HEK293 (cell line): ENCODE measurements at regions not wholly inside any gene's neighbourhood (a gene's known extent, or its start where the extent isn't known, plus 50 kb on each side); places are given as distances from the start of the nearest gene placed in this dataset.

Source experiments
- CTCF ChIA-PET: fragments of 350-600 bp; formaldehyde crosslinking; extraction: SDS; loops from one replicate; lab custom pipeline; 2021; ENCODE audit warnings: antibody characterized with exemption; lab: Yijun Ruan, JAX
- POLR2A ChIA-PET: fragments of 300-600 bp; formaldehyde crosslinking; extraction: SDS; loops from one replicate; lab custom pipeline; 2020; ENCODE audit warnings: antibody characterized with exemption, inconsistent platforms; lab: Yijun Ruan, JAX
- H3K27ac ChIP-seq: fragments of 200-500 bp; sonication (Bioruptor generic); 2 replicates; pipeline ENCODE4 v1.5.1; 2014; ENCODE audit warnings: low read depth, low read length, control low read depth, inconsistent platforms; ENCODE audit errors: extremely low read depth
- H3K36me3 ChIP-seq, 2 experiments: fragments of 200-500 bp in 1 of 2; sonication (Bioruptor generic) in 1 of 2; 1 replicate in 1 of 2; 2 replicates in 1 of 2; pipeline ENCODE4 v1.5.1; 2014 to 2017; ENCODE audit warnings: inconsistent platforms in 2 of 2, low read length in 2 of 2; ENCODE audit not compliant: control insufficient read depth in 2 of 2, insufficient read depth in 1 of 2
- H3K4me1 ChIP-seq: fragments of 200-500 bp; sonication (Bioruptor generic); 2 replicates; pipeline ENCODE4 v1.5.1; 2014; ENCODE audit warnings: mild to moderate bottlenecking, low read length, inconsistent platforms; ENCODE audit not compliant: control insufficient read depth, insufficient read depth
- H3K4me3 ChIP-seq: 2 replicates; pipeline ENCODE4 v1.5.1; 2011; ENCODE audit warnings: low read depth, mild to moderate bottlenecking, control low read depth, low read length, moderate library complexity
- H3K9me3 ChIP-seq: fragments of 200-500 bp; sonication (Bioruptor generic); 2 replicates; pipeline ENCODE4 v1.5.1; 2014; ENCODE audit warnings: low read depth, low read length, inconsistent platforms; ENCODE audit not compliant: control insufficient read depth, insufficient read depth
- EGR2 ChIP-seq: fragments of 450-650 bp; formaldehyde crosslinking; IDR thresholded peaks from 2 replicates; pipeline ENCODE4 v1.5.1; 2016; ENCODE audit warnings: low read depth, missing biosample characterization, missing genetic modification characterization
- OSR2 ChIP-seq: fragments of 450-650 bp; formaldehyde crosslinking; IDR thresholded peaks from 2 replicates; pipeline ENCODE4 v1.5.1; 2016; ENCODE audit warnings: missing biosample characterization, missing genetic modification characterization
- PATZ1 ChIP-seq: fragments of 450-650 bp; formaldehyde crosslinking; IDR thresholded peaks from 2 replicates; pipeline ENCODE4 v1.5.1; 2016; ENCODE audit warnings: missing biosample characterization, missing genetic modification characterization
- RBAK ChIP-seq: fragments of 450-650 bp; formaldehyde crosslinking; IDR thresholded peaks from 2 replicates; pipeline ENCODE4 v1.5.1; 2016; ENCODE audit warnings: missing biosample characterization, missing genetic modification characterization
- YY2 ChIP-seq: fragments of 450-650 bp; formaldehyde crosslinking; IDR thresholded peaks from 2 replicates; pipeline ENCODE4 v1.5.1; 2016; ENCODE audit warnings: missing biosample characterization, missing genetic modification characterization
- ZNF114 ChIP-seq: fragments of 450-650 bp; formaldehyde crosslinking; IDR thresholded peaks from 2 replicates; pipeline ENCODE4 v1.5.0; 2017; ENCODE audit warnings: missing biosample characterization, missing genetic modification characterization
- ZNF214 ChIP-seq: fragments of 450-650 bp; formaldehyde crosslinking; IDR thresholded peaks from 2 replicates; pipeline ENCODE4 v1.5.1; 2017; ENCODE audit warnings: missing biosample characterization, mild to moderate bottlenecking, missing genetic modification characterization, borderline replicate concordance
- ZNF221 ChIP-seq: fragments of 450-650 bp; formaldehyde crosslinking; IDR thresholded peaks from 2 replicates; pipeline ENCODE4 v1.5.1; 2017; ENCODE audit warnings: missing biosample characterization, missing genetic modification characterization, borderline replicate concordance
- ZNF433 ChIP-seq: fragments of 450-650 bp; formaldehyde crosslinking; IDR thresholded peaks from 2 replicates; pipeline ENCODE4 v1.5.1; 2016; ENCODE audit warnings: missing biosample characterization, missing genetic modification characterization, low read depth
- ZNF560 ChIP-seq: fragments of 450-650 bp; formaldehyde crosslinking; IDR thresholded peaks from 2 replicates; pipeline ENCODE4 v1.5.1; 2017; ENCODE audit warnings: missing biosample characterization, missing genetic modification characterization, borderline replicate concordance
- ZNF600 ChIP-seq: fragments of 450-650 bp; formaldehyde crosslinking; IDR thresholded peaks from 2 replicates; pipeline ENCODE4 v1.5.1; 2016; ENCODE audit warnings: missing biosample characterization, missing genetic modification characterization
- ZNF664 ChIP-seq: fragments of 450-650 bp; formaldehyde crosslinking; IDR thresholded peaks from 2 replicates; pipeline ENCODE4 v1.5.1; 2016; ENCODE audit warnings: missing biosample characterization, missing genetic modification characterization
- ZNF768 ChIP-seq: fragments of 450-650 bp; formaldehyde crosslinking; IDR thresholded peaks from 2 replicates; pipeline ENCODE4 v1.5.1; 2018; ENCODE audit warnings: missing biosample characterization, mild to moderate bottlenecking, missing genetic modification characterization
- ZNF776 ChIP-seq: fragments of 450-650 bp; formaldehyde crosslinking; IDR thresholded peaks from 2 replicates; pipeline ENCODE4 v1.5.0; 2017; ENCODE audit warnings: missing biosample characterization, missing genetic modification characterization, borderline replicate concordance
- ZSCAN18 ChIP-seq: fragments of 450-650 bp; formaldehyde crosslinking; IDR thresholded peaks from 2 replicates; pipeline ENCODE4 v1.5.1; 2016; ENCODE audit warnings: missing biosample characterization, missing genetic modification characterization
- TF ChIP-seq, protein P1 (sequence below): fragments of 450-650 bp; formaldehyde crosslinking; IDR thresholded peaks from 2 replicates; pipeline ENCODE4 v1.5.1; 2016; ENCODE audit warnings: missing biosample characterization, missing genetic modification characterization
- TF ChIP-seq, protein P2 (sequence below): fragments of 450-650 bp; formaldehyde crosslinking; IDR thresholded peaks from 2 replicates; pipeline ENCODE4 v1.5.1; 2016; ENCODE audit warnings: missing biosample characterization, missing genetic modification characterization
- TF ChIP-seq, protein P3 (sequence below): fragments of 450-650 bp; formaldehyde crosslinking; IDR thresholded peaks from 2 replicates; pipeline ENCODE4 v1.5.1; 2016; ENCODE audit warnings: missing biosample characterization, missing genetic modification characterization

DNA sequence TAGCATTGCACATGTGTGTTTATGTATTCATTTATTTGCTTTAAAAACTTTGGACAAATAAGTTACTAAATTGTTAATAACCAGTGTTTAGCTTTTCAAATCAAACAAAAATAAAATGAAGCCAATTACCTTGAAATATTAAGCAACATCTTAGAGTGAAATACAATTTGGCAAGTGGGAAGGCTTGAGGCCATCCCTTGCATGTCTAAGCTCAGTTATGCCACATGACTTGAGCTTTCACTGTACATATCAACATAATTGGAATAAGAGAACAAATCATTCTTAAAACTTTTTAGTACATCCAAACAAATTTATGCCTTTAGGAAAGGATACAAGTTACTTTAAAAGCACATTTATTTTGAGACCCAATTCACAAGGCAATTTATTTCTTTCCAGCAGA lies 640.6 kb downstream of the SPRY1 start (continued):
- TF ChIP-seq, protein P1, sequence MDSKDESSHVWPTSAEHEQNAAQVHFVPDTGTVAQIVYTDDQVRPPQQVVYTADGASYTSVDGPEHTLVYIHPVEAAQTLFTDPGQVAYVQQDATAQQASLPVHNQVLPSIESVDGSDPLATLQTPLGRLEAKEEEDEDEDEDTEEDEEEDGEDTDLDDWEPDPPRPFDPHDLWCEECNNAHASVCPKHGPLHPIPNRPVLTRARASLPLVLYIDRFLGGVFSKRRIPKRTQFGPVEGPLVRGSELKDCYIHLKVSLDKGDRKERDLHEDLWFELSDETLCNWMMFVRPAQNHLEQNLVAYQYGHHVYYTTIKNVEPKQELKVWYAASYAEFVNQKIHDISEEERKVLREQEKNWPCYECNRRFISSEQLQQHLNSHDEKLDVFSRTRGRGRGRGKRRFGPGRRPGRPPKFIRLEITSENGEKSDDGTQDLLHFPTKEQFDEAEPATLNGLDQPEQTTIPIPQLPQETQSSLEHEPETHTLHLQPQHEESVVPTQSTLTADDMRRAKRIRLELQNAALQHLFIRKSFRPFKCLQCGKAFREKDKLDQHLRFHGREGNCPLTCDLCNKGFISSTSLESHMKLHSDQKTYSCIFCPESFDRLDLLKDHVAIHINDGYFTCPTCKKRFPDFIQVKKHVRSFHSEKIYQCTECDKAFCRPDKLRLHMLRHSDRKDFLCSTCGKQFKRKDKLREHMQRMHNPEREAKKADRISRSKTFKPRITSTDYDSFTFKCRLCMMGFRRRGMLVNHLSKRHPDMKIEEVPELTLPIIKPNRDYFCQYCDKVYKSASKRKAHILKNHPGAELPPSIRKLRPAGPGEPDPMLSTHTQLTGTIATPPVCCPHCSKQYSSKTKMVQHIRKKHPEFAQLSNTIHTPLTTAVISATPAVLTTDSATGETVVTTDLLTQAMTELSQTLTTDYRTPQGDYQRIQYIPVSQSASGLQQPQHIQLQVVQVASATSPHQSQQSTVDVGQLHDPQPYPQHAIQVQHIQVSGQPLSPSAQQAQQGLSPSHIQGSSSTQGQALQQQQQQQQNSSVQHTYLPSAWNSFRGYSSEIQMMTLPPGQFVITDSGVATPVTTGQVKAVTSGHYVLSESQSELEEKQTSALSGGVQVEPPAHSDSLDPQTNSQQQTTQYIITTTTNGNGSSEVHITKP (tag by site-specific recombination): no peak

GRCh38 chr4:124044330-124044729 lies 647.7 kb downstream of the SPRY1 start:
- TF ChIP-seq ZNF776: no peak
- no peak for TF ChIP-seq ZNF114 (tag by site-specific recombination)
- no peak for TF ChIP-seq ZNF600 (tag by site-specific recombination)
- TF ChIP-seq ZNF433 (tag by site-specific recombination): no peak
- no peak for TF ChIP-seq EGR2
- H3K4me3 ChIP-seq: no peak overlapping the region
- ChIA-PET CTCF (interaction anchor here (0.6 kb wide), 1 partner anchor 61 kb away, joined by 3 read pairs; no protein-coding TSS in a partner anchor), POLR2A (no interaction called here)
- no peaks in the 10 kb centered on the region for H3K4me1 ChIP-seq
- H3K36me3 ChIP-seq: no peaks in the 10 kb centered on the region
- no peak overlapping the region for H3K27ac ChIP-seq
- no peaks in the 10 kb centered on the region for H3K9me3 ChIP-seq

- CTCF ChIA-PET: no interaction called here
- TF ChIP-seq ZNF768 (tag by site-specific recombination) (no peak), ZNF664 (no peak), RBAK (tag by site-specific recombination) (no peak), ZNF221 (tag by site-specific recombination) (no peak), OSR2 (tag by site-specific recombination) (no peak), YY2 (tag by site-specific recombination) (no peak), ZNF214 (no peak), PATZ1 (tag by site-specific recombination) (no peak)
- TF ChIP-seq, all 188 proteins: peak for 0
These were observed 648.3 kb downstream of the SPRY1 start for GRCh38 chr4:124044867-124045266.

GRCh38 chr4:124046190-124046589 lies 649.6 kb downstream of the SPRY1 start:
- no peaks in the 10 kb centered on the region for H3K9me3 ChIP-seq
- H3K4me3 ChIP-seq: no peak overlapping the region
- no peak overlapping the region for H3K27ac ChIP-seq
- no peaks in the 10 kb centered on the region for H3K36me3 ChIP-seq
- POLR2A ChIA-PET: no interaction called here
- CTCF ChIA-PET: no interaction called here
- H3K4me1 ChIP-seq: no peaks in the 10 kb centered on the region
- TF ChIP-seq, protein P2, sequence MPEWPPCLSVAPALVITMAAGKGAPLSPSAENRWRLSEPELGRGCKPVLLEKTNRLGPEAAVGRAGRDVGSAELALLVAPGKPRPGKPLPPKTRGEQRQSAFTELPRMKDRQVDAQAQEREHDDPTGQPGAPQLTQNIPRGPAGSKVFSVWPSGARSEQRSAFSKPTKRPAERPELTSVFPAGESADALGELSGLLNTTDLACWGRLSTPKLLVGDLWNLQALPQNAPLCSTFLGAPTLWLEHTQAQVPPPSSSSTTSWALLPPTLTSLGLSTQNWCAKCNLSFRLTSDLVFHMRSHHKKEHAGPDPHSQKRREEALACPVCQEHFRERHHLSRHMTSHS (tag by site-specific recombination): no peak
- TF ChIP-seq, protein P3, sequence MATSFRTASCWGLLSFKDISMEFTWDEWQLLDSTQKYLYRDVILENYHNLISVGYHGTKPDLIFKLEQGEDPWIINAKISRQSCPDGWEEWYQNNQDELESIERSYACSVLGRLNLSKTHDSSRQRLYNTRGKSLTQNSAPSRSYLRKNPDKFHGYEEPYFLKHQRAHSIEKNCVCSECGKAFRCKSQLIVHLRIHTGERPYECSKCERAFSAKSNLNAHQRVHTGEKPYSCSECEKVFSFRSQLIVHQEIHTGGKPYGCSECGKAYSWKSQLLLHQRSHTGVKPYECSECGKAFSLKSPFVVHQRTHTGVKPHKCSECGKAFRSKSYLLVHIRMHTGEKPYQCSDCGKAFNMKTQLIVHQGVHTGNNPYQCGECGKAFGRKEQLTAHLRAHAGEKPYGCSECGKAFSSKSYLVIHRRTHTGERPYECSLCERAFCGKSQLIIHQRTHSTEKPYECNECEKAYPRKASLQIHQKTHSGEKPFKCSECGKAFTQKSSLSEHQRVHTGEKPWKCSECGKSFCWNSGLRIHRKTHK (tag by site-specific recombination): no peak
- TF ChIP-seq ZNF560: no peak
- no peak for TF ChIP-seq ZNF114 (tag by site-specific recombination)
- no peak for TF ChIP-seq PATZ1 (tag by site-specific recombination)
- no peak for TF ChIP-seq ZSCAN18

More at GRCh38 chr4:124044867-124045266, 648.3 kb downstream of the SPRY1 start:
- Histone ChIP-seq H3K36me3 (no peaks in the 10 kb centered on the region), H3K4me3 (no peak overlapping the region), H3K4me1 (no peaks in the 10 kb centered on the region), H3K27ac (no peak overlapping the region), H3K9me3 (no peaks in the 10 kb centered on the region)
- POLR2A ChIA-PET: no interaction called here
